ENCODE measurements at regions not wholly inside any gene's neighbourhood (a gene's known extent, or its start where the extent isn't known, plus 50 kb on each side); places are given as distances from the start of the nearest gene placed in this dataset.
A peak's percentile ranks its signal among the peaks of the same experiment; 100 is the strongest.

DNA sequence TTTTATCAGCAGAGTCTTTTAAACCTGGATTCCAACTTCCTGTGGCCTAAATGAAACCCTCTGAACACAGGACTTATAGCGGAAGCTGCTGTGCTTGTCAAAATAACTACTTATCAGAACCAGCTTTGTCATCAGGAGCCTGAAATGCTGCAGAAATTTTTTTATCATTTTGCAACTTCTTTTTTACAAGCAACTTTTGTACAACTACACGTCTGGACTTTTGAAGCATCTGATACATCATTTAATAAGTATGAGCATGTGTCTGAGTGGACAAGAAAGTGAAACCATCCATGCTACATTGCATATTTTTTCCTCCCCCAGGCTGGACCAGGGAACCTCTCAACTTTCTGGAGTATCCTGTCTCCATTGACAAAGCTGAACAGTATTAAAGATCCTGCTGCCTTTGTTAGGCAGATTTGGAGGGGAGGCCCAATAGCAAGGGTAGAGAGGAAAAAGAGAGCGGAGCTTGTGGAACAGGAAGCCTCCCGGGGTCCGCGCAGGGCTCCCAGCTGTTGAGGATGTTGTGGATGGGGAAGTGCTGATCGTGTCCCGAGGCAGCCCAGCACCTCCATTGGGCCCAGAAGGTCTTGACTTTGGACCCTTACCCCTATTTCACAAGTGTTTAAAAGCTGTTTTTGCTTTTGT lies 196.6 kb downstream of the MSX2 start:
- Histone ChIP-seq H2BK12ac (ENCODE audit: low read length) (no peak overlapping the region), H3K79me1 (ENCODE audit: low read depth, low read length) (no peaks in the 10 kb centered on the region), H2BK120ac (ENCODE audit: low read depth, low read length) (no peak overlapping the region), H2AFZ (ENCODE audit: low read length) (peak overlapping the region; percentile 49), H3K14ac (ENCODE audit: low read length) (no peak overlapping the region), H3K9ac (ENCODE audit: low read depth, low read length, poor library complexity) (no peak overlapping the region), H3K36me3 (replicated peaks in 1 of 2; ENCODE audit: control insufficient read depth in 2 of 2, insufficient read depth in 2 of 2, low read length in 2 of 2) (no peaks in the 10 kb centered on the region), H3K4me3 (ENCODE audit: low read length in 2 of 2) (no peak overlapping the region), H3K9me3 (replicated peaks in 1 of 2; ENCODE audit: control insufficient read depth in 2 of 2, insufficient read depth in 1 of 2, low read depth in 1 of 2, low read length in 2 of 2) (no peaks in the 10 kb centered on the region), H3K27me3 (ENCODE audit: control insufficient read depth in 3 of 3, insufficient read depth in 3 of 3, low read depth in 1 of 3, low read length in 3 of 3) (no peaks in the 10 kb centered on the region), H2BK15ac (ENCODE audit: low read length) (no peak overlapping the region), H3K23ac (ENCODE audit: low read depth, low read length, poor library complexity) (no peak overlapping the region), H4K91ac (ENCODE audit: low read depth, low read length, poor library complexity) (no peak overlapping the region), H2BK5ac (ENCODE audit: low read length) (no peak overlapping the region), H3K4me2 (ENCODE audit: insufficient read depth, low read length, poor library complexity, severe bottlenecking) (no peak overlapping the region), H3K27ac (replicated peaks; ENCODE audit: low read length) (no peak overlapping the region), H3K4me1 (ENCODE audit: control insufficient read depth in 2 of 2, insufficient read depth in 1 of 2, low read depth in 1 of 2, low read length in 2 of 2) (peaks cover 0 to 6% of the 10 kb centered on the region in 2 donors), H4K8ac (ENCODE audit: low read depth, low read length) (no peak overlapping the region), H2AK5ac (ENCODE audit: low read depth, low read length) (no peak overlapping the region), H3K18ac (ENCODE audit: low read length) (no peak overlapping the region), H3K4ac (ENCODE audit: low read length) (no peak overlapping the region)
- WGBS, 2 donors (ENCODE audit: extremely low coverage in 2 of 2, insufficient read length in 2 of 2, insufficient replicate concordance in 1 of 2), result no CpG with 5 or more reads among the region's 8 CpGs
- no peak for DNase-seq (ENCODE audit: low spot score)

DNA sequence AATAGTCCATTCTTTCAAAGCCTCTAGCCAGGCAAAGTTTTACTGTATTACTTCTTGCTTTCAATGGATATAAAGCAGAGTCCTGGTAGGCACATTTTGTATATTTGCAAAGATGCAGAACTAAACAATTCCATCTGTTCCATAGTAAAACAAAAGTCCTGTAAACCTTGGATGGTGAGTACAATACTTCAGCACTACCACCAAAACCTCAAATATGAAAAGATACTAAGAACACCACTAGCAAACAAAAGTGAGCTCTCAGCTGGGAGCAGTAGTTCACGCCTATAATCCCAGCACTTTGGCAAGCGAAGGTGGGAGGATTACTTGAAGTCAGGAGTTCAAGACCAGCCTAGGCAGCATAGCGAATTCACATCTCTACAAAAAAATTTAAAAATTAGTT lies 195.0 kb downstream of the MSX2 start:
- Histone ChIP-seq H3K27me3 (ENCODE audit: control insufficient read depth in 3 of 3, insufficient read depth in 3 of 3, low read depth in 1 of 3, low read length in 3 of 3) (no peaks in the 10 kb centered on the region), H3K27ac (replicated peaks; ENCODE audit: low read length) (no peak overlapping the region), H3K18ac (ENCODE audit: low read length) (no peak overlapping the region), H2BK12ac (ENCODE audit: low read length) (no peak overlapping the region), H3K9ac (ENCODE audit: low read depth, low read length, poor library complexity) (no peak overlapping the region), H2BK15ac (ENCODE audit: low read length) (no peak overlapping the region), H2AFZ (ENCODE audit: low read length) (no peak overlapping the region), H3K4ac (ENCODE audit: low read length) (no peak overlapping the region), H3K9me3 (replicated peaks in 1 of 2; ENCODE audit: control insufficient read depth in 2 of 2, insufficient read depth in 1 of 2, low read depth in 1 of 2, low read length in 2 of 2) (no peaks in the 10 kb centered on the region), H4K91ac (ENCODE audit: low read depth, low read length, poor library complexity) (no peak overlapping the region), H2BK120ac (ENCODE audit: low read depth, low read length) (no peak overlapping the region), H3K4me1 (ENCODE audit: control insufficient read depth in 2 of 2, insufficient read depth in 1 of 2, low read depth in 1 of 2, low read length in 2 of 2) (peaks cover 0 to 6% of the 10 kb centered on the region in 2 donors), H3K23ac (ENCODE audit: low read depth, low read length, poor library complexity) (no peak overlapping the region), H3K4me3 (ENCODE audit: low read length in 2 of 2) (no peak overlapping the region), H4K8ac (ENCODE audit: low read depth, low read length) (no peak overlapping the region), H2AK5ac (ENCODE audit: low read depth, low read length) (no peak overlapping the region), H2BK5ac (ENCODE audit: low read length) (no peak overlapping the region), H3K79me1 (ENCODE audit: low read depth, low read length) (no peaks in the 10 kb centered on the region), H3K36me3 (replicated peaks in 1 of 2; ENCODE audit: control insufficient read depth in 2 of 2, insufficient read depth in 2 of 2, low read length in 2 of 2) (no peaks in the 10 kb centered on the region), H3K4me2 (ENCODE audit: insufficient read depth, low read length, poor library complexity, severe bottlenecking) (no peak overlapping the region), H3K14ac (ENCODE audit: low read length) (no peak overlapping the region)
- no CpG with 5 or more reads among the region's 3 CpGs for WGBS, 2 donors (ENCODE audit: extremely low coverage in 2 of 2, insufficient read length in 2 of 2, insufficient replicate concordance in 1 of 2)
- no peak for DNase-seq (ENCODE audit: low spot score)

DNA sequence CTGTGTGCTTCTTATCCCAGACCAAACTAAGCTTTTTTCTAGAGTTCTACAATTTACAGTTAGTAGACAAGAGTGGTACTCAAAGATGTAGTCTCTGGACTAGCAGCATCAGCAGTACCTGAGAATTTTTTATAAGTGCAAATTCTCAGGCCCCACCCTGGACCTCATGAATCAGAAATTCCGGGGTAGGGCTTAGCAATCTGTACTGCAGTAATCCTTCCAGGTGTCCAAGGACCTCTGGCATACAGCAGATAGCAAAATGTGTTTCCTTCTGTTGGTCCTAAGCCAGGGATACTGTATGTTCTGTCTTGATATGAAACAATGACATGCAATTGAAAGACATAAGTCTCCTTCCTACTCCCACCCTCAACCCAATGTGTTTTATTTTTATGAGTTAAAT lies 194.3 kb downstream of the MSX2 start:
- Histone ChIP-seq H3K27ac (replicated peaks; ENCODE audit: low read length) (no peak overlapping the region), H3K4me2 (ENCODE audit: insufficient read depth, low read length, poor library complexity, severe bottlenecking) (no peak overlapping the region), H2AK5ac (ENCODE audit: low read depth, low read length) (no peak overlapping the region), H3K14ac (ENCODE audit: low read length) (no peak overlapping the region), H3K4me1 (ENCODE audit: control insufficient read depth in 2 of 2, insufficient read depth in 1 of 2, low read depth in 1 of 2, low read length in 2 of 2) (peaks cover 0 to 6% of the 10 kb centered on the region in 2 donors), H3K4ac (ENCODE audit: low read length) (no peak overlapping the region), H3K4me3 (ENCODE audit: low read length in 2 of 2) (no peak overlapping the region), H2BK5ac (ENCODE audit: low read length) (no peak overlapping the region), H2AFZ (ENCODE audit: low read length) (no peak overlapping the region), H3K36me3 (replicated peaks in 1 of 2; ENCODE audit: control insufficient read depth in 2 of 2, insufficient read depth in 2 of 2, low read length in 2 of 2) (no peaks in the 10 kb centered on the region), H2BK12ac (ENCODE audit: low read length) (no peak overlapping the region), H3K9ac (ENCODE audit: low read depth, low read length, poor library complexity) (no peak overlapping the region), H3K23ac (ENCODE audit: low read depth, low read length, poor library complexity) (no peak overlapping the region), H3K18ac (ENCODE audit: low read length) (no peak overlapping the region), H2BK15ac (ENCODE audit: low read length) (no peak overlapping the region), H3K27me3 (ENCODE audit: control insufficient read depth in 3 of 3, insufficient read depth in 3 of 3, low read depth in 1 of 3, low read length in 3 of 3) (no peaks in the 10 kb centered on the region), H2BK120ac (ENCODE audit: low read depth, low read length) (no peak overlapping the region), H4K8ac (ENCODE audit: low read depth, low read length) (no peak overlapping the region), H3K9me3 (replicated peaks in 1 of 2; ENCODE audit: control insufficient read depth in 2 of 2, insufficient read depth in 1 of 2, low read depth in 1 of 2, low read length in 2 of 2) (no peaks in the 10 kb centered on the region), H4K91ac (ENCODE audit: low read depth, low read length, poor library complexity) (no peak overlapping the region), H3K79me1 (ENCODE audit: low read depth, low read length) (no peaks in the 10 kb centered on the region)
- no peak for DNase-seq (ENCODE audit: low spot score)
- WGBS, 2 donors (ENCODE audit: extremely low coverage in 2 of 2, insufficient read length in 2 of 2, insufficient replicate concordance in 1 of 2), result no CpG with 5 or more reads among the region's 1 CpG

DNA sequence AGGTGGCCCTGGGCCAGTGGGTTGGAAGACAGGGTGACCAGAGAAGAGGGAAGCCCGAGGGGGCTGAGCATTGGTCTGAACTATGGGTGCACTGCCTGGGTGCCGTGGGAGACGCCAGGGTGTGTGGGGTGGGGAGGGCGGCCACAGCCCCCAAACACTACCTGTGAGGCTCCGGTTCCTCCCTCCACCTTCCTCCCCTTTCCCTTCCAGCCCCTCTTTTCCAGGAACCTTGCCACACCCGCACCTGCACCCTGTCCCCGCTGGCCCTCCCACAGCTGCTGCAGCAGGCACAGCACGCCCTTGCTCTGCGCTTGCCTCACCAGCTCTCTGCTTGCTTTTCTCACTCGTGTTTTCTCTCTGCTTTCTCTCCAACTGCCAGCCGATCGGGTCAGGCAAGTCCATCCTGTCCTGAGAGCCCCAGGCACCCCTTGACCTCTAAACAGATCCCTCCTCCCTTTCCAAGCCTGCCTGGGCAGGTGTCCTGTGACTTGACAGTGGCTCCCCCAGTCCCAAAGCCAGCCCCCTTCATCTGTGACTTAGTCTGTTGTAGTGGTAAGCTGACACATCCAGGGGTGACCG lies 193.7 kb downstream of the MSX2 start:
- H3K14ac ChIP-seq (ENCODE audit: low read length), result peak overlapping the region; percentile 56
- H3K27ac ChIP-seq (replicated peaks; ENCODE audit: low read length), result no peak overlapping the region
- H4K8ac ChIP-seq (ENCODE audit: low read depth, low read length), result no peak overlapping the region
- H3K27me3 ChIP-seq (ENCODE audit: control insufficient read depth in 3 of 3, insufficient read depth in 3 of 3, low read depth in 1 of 3, low read length in 3 of 3), result no peaks in the 10 kb centered on the region
- H3K23ac ChIP-seq (ENCODE audit: low read depth, low read length, poor library complexity), result no peak overlapping the region
- H3K9me3 ChIP-seq (replicated peaks in 1 of 2; ENCODE audit: control insufficient read depth in 2 of 2, insufficient read depth in 1 of 2, low read depth in 1 of 2, low read length in 2 of 2), result no peaks in the 10 kb centered on the region
- H2AFZ ChIP-seq (ENCODE audit: low read length), result no peak overlapping the region
- H2BK15ac ChIP-seq (ENCODE audit: low read length), result no peak overlapping the region
- H2BK12ac ChIP-seq (ENCODE audit: low read length), result no peak overlapping the region
- no peak overlapping the region for H3K4me3 ChIP-seq (ENCODE audit: low read length in 2 of 2)
- H3K36me3 ChIP-seq (replicated peaks in 1 of 2; ENCODE audit: control insufficient read depth in 2 of 2, insufficient read depth in 2 of 2, low read length in 2 of 2), result no peaks in the 10 kb centered on the region
- H4K91ac ChIP-seq (ENCODE audit: low read depth, low read length, poor library complexity), result no peak overlapping the region
- DNase-seq (ENCODE audit: low spot score), result no peak
- H3K18ac ChIP-seq (ENCODE audit: low read length), result peak overlapping the region; percentile 71
- no CpG with 5 or more reads among the region's 13 CpGs for WGBS, 2 donors (ENCODE audit: extremely low coverage in 2 of 2, insufficient read length in 2 of 2, insufficient replicate concordance in 1 of 2)
- no peak overlapping the region for H2BK5ac ChIP-seq (ENCODE audit: low read length)
- H2AK5ac ChIP-seq (ENCODE audit: low read depth, low read length), result no peak overlapping the region
- H3K4me2 ChIP-seq (ENCODE audit: insufficient read depth, low read length, poor library complexity, severe bottlenecking), result no peak overlapping the region
- no peak overlapping the region for H3K4ac ChIP-seq (ENCODE audit: low read length)
- H3K79me1 ChIP-seq (ENCODE audit: low read depth, low read length), result no peaks in the 10 kb centered on the region
- no peak overlapping the region for H2BK120ac ChIP-seq (ENCODE audit: low read depth, low read length)
- H3K4me1 ChIP-seq (ENCODE audit: control insufficient read depth in 2 of 2, insufficient read depth in 1 of 2, low read depth in 1 of 2, low read length in 2 of 2), result peaks cover 0 to 6% of the 10 kb centered on the region in 2 donors
- H3K9ac ChIP-seq (ENCODE audit: low read depth, low read length, poor library complexity), result no peak overlapping the region

Data from neuronal stem cell (in vitro differentiated cells).